ENCODE measurements at regions not wholly inside any gene's neighbourhood (a gene's known extent, or its start where the extent isn't known, plus 50 kb on each side); places are given as distances from the start of the nearest gene placed in this dataset.

- 94% methylated on average over 4 of the region's 4 CpGs for WGBS, 3 donors
- Histone ChIP-seq H3K4me3 (no peak overlapping the region), H3K27ac (no peak overlapping the region), H3K9me3 (no peaks in the 10 kb centered on the region), H3K27me3 (ENCODE audit: insufficient read depth in 3 of 3, low read length in 2 of 3) (no peaks in the 10 kb centered on the region), H3K36me3 (ENCODE audit: insufficient read depth in 1 of 2, low read depth in 1 of 2) (no peaks in the 10 kb centered on the region), H3K4me1 (no peaks in the 10 kb centered on the region)
- no peak for DNase-seq
- no peak for TF ChIP-seq CTCF (IDR thresholded peaks at IDR 0.05)
- intact Hi-C loops (cut with DNase I) = no loop called here
- no peak for ATAC-seq
Measured at GRCh38 chr2:236738030-236738429, 168.4 kb downstream of the ACKR3 start.

GRCh38 chr2:236738896-236739295, 169.3 kb downstream of the ACKR3 start:
- Histone ChIP-seq H3K4me1 (no peaks in the 10 kb centered on the region), H3K9me3 (no peaks in the 10 kb centered on the region), H3K36me3 (ENCODE audit: insufficient read depth in 1 of 2, low read depth in 1 of 2) (no peaks in the 10 kb centered on the region), H3K4me3 (no peak overlapping the region), H3K27ac (no peak overlapping the region), H3K27me3 (ENCODE audit: insufficient read depth in 3 of 3, low read length in 2 of 3) (no peaks in the 10 kb centered on the region)
- ATAC-seq (no peak), DNase-seq (no peak)
- intact Hi-C loops (cut with DNase I) = no loop called here
- 73 to 97% (median 93%) methylated on average over 2 of the region's 2 CpGs for WGBS, 3 donors
- TF ChIP-seq CTCF (IDR thresholded peaks at IDR 0.05) = no peak

GRCh38 chr2:236739663-236740062, 170.0 kb downstream of the ACKR3 start:
- Histone ChIP-seq H3K36me3 (ENCODE audit: insufficient read depth in 1 of 2, low read depth in 1 of 2) (no peaks in the 10 kb centered on the region), H3K27me3 (ENCODE audit: insufficient read depth in 3 of 3, low read length in 2 of 3) (no peaks in the 10 kb centered on the region), H3K9me3 (no peaks in the 10 kb centered on the region), H3K4me1 (no peaks in the 10 kb centered on the region), H3K27ac (no peak overlapping the region), H3K4me3 (no peak overlapping the region)
- ATAC-seq (no peak), DNase-seq (no peak)
- intact Hi-C loops (cut with DNase I) = no loop called here
- TF ChIP-seq CTCF (IDR thresholded peaks at IDR 0.05) = no peak

GRCh38 chr2:236740506-236740905, 170.9 kb downstream of the ACKR3 start:
- H3K27ac ChIP-seq = no peak overlapping the region
- H3K27me3 ChIP-seq (ENCODE audit: insufficient read depth in 3 of 3, low read length in 2 of 3) = no peaks in the 10 kb centered on the region
- no peaks in the 10 kb centered on the region for H3K9me3 ChIP-seq
- H3K4me1 ChIP-seq = no peaks in the 10 kb centered on the region
- intact Hi-C loops (cut with DNase I) = no loop called here
- no peaks in the 10 kb centered on the region for H3K36me3 ChIP-seq (ENCODE audit: insufficient read depth in 1 of 2, low read depth in 1 of 2)
- H3K4me3 ChIP-seq = no peak overlapping the region
- 63 to 75% (median 71%) methylated on average over 7 of the region's 7 CpGs for WGBS, 3 donors
- DNase-seq = no peak
- TF ChIP-seq CTCF (IDR thresholded peaks at IDR 0.05) = no peak
- no peak for ATAC-seq

GRCh38 chr2:236743039-236743920, 173.7 kb downstream of the ACKR3 start:
- ATAC-seq (peak in 1 of 4 donors; percentile 24), DNase-seq (no peak)

More at GRCh38 chr2:236743039-236743920, 173.7 kb downstream of the ACKR3 start:
- Histone ChIP-seq H3K4me3 (no peak overlapping the region), H3K27me3 (ENCODE audit: insufficient read depth in 3 of 3, low read length in 2 of 3) (no peaks in the 10 kb centered on the region), H3K27ac (no peak overlapping the region), H3K36me3 (ENCODE audit: insufficient read depth in 1 of 2, low read depth in 1 of 2) (no peaks in the 10 kb centered on the region), H3K9me3 (no peaks in the 10 kb centered on the region), H3K4me1 (no peaks in the 10 kb centered on the region)
- WGBS, 3 donors = 64 to 67% (median 67%) methylated on average over 14 of the region's 14 CpGs
- intact Hi-C loops (cut with DNase I) = no loop called here
- no peak for TF ChIP-seq CTCF (IDR thresholded peaks at IDR 0.05)

All from psoas muscle (tissue), 7 donors.